Activated naive CD8-positive, alpha-beta T cell treated with anti-CD3 and anti-CD28 coated beads, Interleukin-2, amount 10 ng/mL, durations not matched to agents 7 days and 5 days (primary cell): ENCODE measurements at regions not wholly inside any gene's neighbourhood (a gene's known extent, or its start where the extent isn't known, plus 50 kb on each side); places are given as distances from the start of the nearest gene placed in this dataset.

Source experiments
- ATAC-seq: fragments of 150-1000 bp; cut with Tn5 transposase; one replicate; pipeline ENCODE4 v1.10.0; 2021; ENCODE audit warnings: low read depth, moderate library complexity
- POLR2A ChIA-PET: fragments of 350-600 bp; sonication (Branson Sonifier 250); formaldehyde crosslinking; loops from one replicate; lab custom pipeline; 2021; ENCODE audit warnings: antibody characterized with exemption; lab: Charles Lee
- DNase-seq: peaks from one replicate; pipeline ENCODE4 v3.0.0; 2021
- H3K27ac Mint-ChIP-seq: one replicate; pipeline ENCODE4 v1.8.0; 2022; ENCODE audit warnings: mild to moderate bottlenecking, mixed read lengths
- H3K27me3 Mint-ChIP-seq: one replicate; pipeline ENCODE4 v1.8.0; 2022; ENCODE audit warnings: mild to moderate bottlenecking, moderate library complexity, mixed read lengths
- H3K36me3 Mint-ChIP-seq: one replicate; pipeline ENCODE4 v1.8.0; 2021; ENCODE audit warnings: mild to moderate bottlenecking, mixed read lengths
- H3K4me1 Mint-ChIP-seq: one replicate; pipeline ENCODE4 v1.8.0; 2021; ENCODE audit warnings: mixed read lengths
- H3K4me3 Mint-ChIP-seq: one replicate; pipeline ENCODE4 v1.8.0; 2022; ENCODE audit warnings: mild to moderate bottlenecking, moderate library complexity, mixed read lengths
- H3K9me3 Mint-ChIP-seq: one replicate; pipeline ENCODE4 v1.8.0; 2021; ENCODE audit warnings: mixed read lengths

GRCh38 chr13:109587689-109588088 is 198.7 kb downstream of the IRS2 start:
- H3K36me3 Mint-ChIP-seq, result no peaks in the 10 kb centered on the region
- no peak overlapping the region for H3K4me3 Mint-ChIP-seq
- peaks cover 5% of the 10 kb centered on the region for H3K4me1 Mint-ChIP-seq
- peaks cover 6% of the 10 kb centered on the region for H3K27me3 Mint-ChIP-seq
- H3K9me3 Mint-ChIP-seq, result peaks cover 1% of the 10 kb centered on the region
- no peak for ATAC-seq
- no peak overlapping the region for H3K27ac Mint-ChIP-seq
- POLR2A ChIA-PET, result no interaction called here
- no peak for DNase-seq

DNA sequence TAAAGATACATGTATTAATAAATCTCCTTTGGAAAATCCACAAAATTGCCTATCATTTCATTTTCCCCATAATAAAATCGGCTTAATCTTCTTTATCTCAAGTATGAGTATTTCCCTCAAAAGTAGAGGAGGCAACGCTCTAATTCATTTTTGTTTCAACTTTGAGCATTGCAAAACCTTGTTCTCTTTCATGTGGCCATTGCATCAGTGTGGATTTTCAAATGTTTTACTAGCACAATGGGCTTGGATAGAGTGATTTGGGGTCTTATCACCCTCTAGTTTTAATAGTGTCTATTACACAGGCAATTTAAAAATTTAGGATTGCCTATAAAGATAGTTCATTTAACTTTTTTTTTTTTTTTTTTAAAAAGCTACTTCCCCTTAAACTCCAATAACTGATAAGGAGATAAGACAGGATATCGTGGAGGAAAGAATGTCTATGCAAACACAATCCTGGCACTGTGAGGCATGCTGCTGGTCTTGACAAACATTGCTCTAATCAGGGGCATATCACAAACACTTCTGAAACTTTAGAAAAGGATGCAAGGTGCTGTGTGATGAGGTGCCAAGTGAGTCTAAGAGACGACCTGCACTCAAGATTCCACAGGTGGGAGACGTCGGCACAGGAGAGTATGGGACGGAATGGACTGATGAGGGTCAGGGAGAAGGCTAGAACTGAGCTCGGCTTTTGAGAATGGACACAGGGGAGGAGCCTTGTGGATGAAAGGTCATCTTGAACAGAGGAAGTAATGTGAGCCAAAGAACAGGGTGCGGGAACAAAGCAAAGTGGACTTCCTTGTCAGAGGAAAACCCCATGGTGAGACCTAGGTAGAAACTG is 199.7 kb downstream of the IRS2 start:
- peaks cover 1% of the 10 kb centered on the region for H3K9me3 Mint-ChIP-seq
- ATAC-seq (no peak), DNase-seq (no peak)
- peaks cover 6% of the 10 kb centered on the region for H3K27me3 Mint-ChIP-seq
- peaks cover 5% of the 10 kb centered on the region for H3K4me1 Mint-ChIP-seq
- POLR2A ChIA-PET, result no interaction called here
- H3K27ac Mint-ChIP-seq, result no peak overlapping the region
- H3K36me3 Mint-ChIP-seq, result no peaks in the 10 kb centered on the region
- H3K4me3 Mint-ChIP-seq, result no peak overlapping the region

GRCh38 chr13:109584844-109585361 is 201.5 kb downstream of the IRS2 start:
- no peaks in the 10 kb centered on the region for H3K36me3 Mint-ChIP-seq
- no peak overlapping the region for H3K27ac Mint-ChIP-seq
- H3K9me3 Mint-ChIP-seq, result peaks cover 5% of the 10 kb centered on the region
- POLR2A ChIA-PET, result no interaction called here
- peaks cover 4% of the 10 kb centered on the region for H3K4me1 Mint-ChIP-seq
- H3K4me3 Mint-ChIP-seq, result no peak overlapping the region
- no peak for DNase-seq
- ATAC-seq, result no peak
- H3K27me3 Mint-ChIP-seq, result peaks cover 6% of the 10 kb centered on the region

- peaks cover 6% of the 10 kb centered on the region for H3K4me1 Mint-ChIP-seq
- no peaks in the 10 kb centered on the region for H3K27me3 Mint-ChIP-seq
- no peak overlapping the region for H3K4me3 Mint-ChIP-seq
- POLR2A ChIA-PET, result no interaction called here
- ATAC-seq (no peak), DNase-seq (no peak)
- no peaks in the 10 kb centered on the region for H3K36me3 Mint-ChIP-seq
- peaks cover 5% of the 10 kb centered on the region for H3K9me3 Mint-ChIP-seq
- no peak overlapping the region for H3K27ac Mint-ChIP-seq
These were observed 209.1 kb downstream of the IRS2 start for GRCh38 chr13:109577191-109577700.

- ATAC-seq (no peak), DNase-seq (no peak)
- Mint-ChIP-seq H3K4me3 (no peak overlapping the region), H3K4me1 (peaks cover 7% of the 10 kb centered on the region), H3K27ac (no peak overlapping the region), H3K27me3 (no peaks in the 10 kb centered on the region), H3K9me3 (peaks cover 3% of the 10 kb centered on the region), H3K36me3 (no peaks in the 10 kb centered on the region)
- POLR2A ChIA-PET, result no interaction called here
These were observed 210.0 kb downstream of the IRS2 start for GRCh38 chr13:109576331-109576813.

GRCh38 chr13:109575821-109576220 is 210.6 kb downstream of the IRS2 start:
- no peak overlapping the region for H3K4me3 Mint-ChIP-seq

GRCh38 chr13:109572389-109572788 is 214.0 kb downstream of the IRS2 start:
- ATAC-seq, result no peak
- no peaks in the 10 kb centered on the region for H3K27me3 Mint-ChIP-seq
- H3K4me1 Mint-ChIP-seq, result peaks cover 19% of the 10 kb centered on the region
- H3K4me3 Mint-ChIP-seq, result no peak overlapping the region
- peaks cover 2% of the 10 kb centered on the region for H3K36me3 Mint-ChIP-seq
- DNase-seq, result no peak
- POLR2A ChIA-PET, result interaction anchor here (0.7 kb wide), 1 partner anchor 39 kb away, joined by 3 read pairs; no protein-coding TSS in a partner anchor
- H3K27ac Mint-ChIP-seq, result no peak overlapping the region
- H3K9me3 Mint-ChIP-seq, result peaks cover 1% of the 10 kb centered on the region

More at GRCh38 chr13:109575821-109576220, 210.6 kb downstream of the IRS2 start:
- Mint-ChIP-seq H3K27ac (no peak overlapping the region), H3K27me3 (no peaks in the 10 kb centered on the region), H3K9me3 (no peaks in the 10 kb centered on the region), H3K36me3 (no peaks in the 10 kb centered on the region), H3K4me1 (peaks cover 9% of the 10 kb centered on the region)
- no peak for DNase-seq
- no peak for ATAC-seq
- POLR2A ChIA-PET, result no interaction called here

GRCh38 chr13:109569958-109570711 is 216.2 kb downstream of the IRS2 start:
- peaks cover 4% of the 10 kb centered on the region for H3K27me3 Mint-ChIP-seq
- ATAC-seq, result peak; percentile 100
- POLR2A ChIA-PET, result interaction anchor here (1.0 to 2.0 kb wide), 2 partner anchors 215 to 217 kb away, joined by 4 to 5 read pairs; partner anchors contain the start of gene IRS2
- H3K4me3 Mint-ChIP-seq, result peak overlapping the region; percentile 61
- peaks cover 1% of the 10 kb centered on the region for H3K9me3 Mint-ChIP-seq
- peak overlapping the region; percentile 92 for H3K27ac Mint-ChIP-seq
- peaks cover 19% of the 10 kb centered on the region for H3K4me1 Mint-ChIP-seq
- DNase-seq, result peak; percentile 47
- peaks cover 2% of the 10 kb centered on the region for H3K36me3 Mint-ChIP-seq

GRCh38 chr13:109568339-109568818 is 218.0 kb downstream of the IRS2 start:
- H3K4me1 Mint-ChIP-seq, result peaks cover 18% of the 10 kb centered on the region
- ATAC-seq, result no peak
- H3K27ac Mint-ChIP-seq, result no peak overlapping the region
- no peak overlapping the region for H3K4me3 Mint-ChIP-seq
- H3K36me3 Mint-ChIP-seq, result peaks cover 2% of the 10 kb centered on the region
- no peak for DNase-seq
- peaks cover 4% of the 10 kb centered on the region for H3K27me3 Mint-ChIP-seq
- peaks cover 1% of the 10 kb centered on the region for H3K9me3 Mint-ChIP-seq
- POLR2A ChIA-PET, result no interaction called here

DNA sequence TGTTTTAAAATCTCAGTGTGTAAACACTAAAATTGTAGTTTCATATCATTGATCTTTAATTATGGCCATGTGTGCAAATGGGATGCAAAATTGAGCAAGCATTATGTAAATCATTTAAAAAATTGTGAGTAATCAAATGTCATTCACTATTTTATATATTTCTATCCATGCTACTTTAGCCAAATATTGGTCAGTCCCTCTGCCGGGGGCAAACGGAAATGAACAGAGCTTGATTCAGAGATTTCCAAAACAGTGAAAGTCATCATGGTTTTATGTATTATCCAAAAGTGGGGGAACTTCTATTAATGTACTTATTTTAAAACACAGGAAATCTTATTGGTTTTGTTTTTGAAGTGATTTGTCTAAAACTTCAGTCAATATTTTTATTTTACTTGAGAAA is 219.1 kb downstream of the IRS2 start:
- H3K36me3 Mint-ChIP-seq, result peaks cover 2% of the 10 kb centered on the region
- no peak overlapping the region for H3K4me3 Mint-ChIP-seq
- peaks cover 17% of the 10 kb centered on the region for H3K4me1 Mint-ChIP-seq
- H3K9me3 Mint-ChIP-seq, result peaks cover 1% of the 10 kb centered on the region
- no peak for DNase-seq
- no peak overlapping the region for H3K27ac Mint-ChIP-seq
- peaks cover 7% of the 10 kb centered on the region for H3K27me3 Mint-ChIP-seq
- no peak for ATAC-seq
- POLR2A ChIA-PET, result no interaction called here

DNA sequence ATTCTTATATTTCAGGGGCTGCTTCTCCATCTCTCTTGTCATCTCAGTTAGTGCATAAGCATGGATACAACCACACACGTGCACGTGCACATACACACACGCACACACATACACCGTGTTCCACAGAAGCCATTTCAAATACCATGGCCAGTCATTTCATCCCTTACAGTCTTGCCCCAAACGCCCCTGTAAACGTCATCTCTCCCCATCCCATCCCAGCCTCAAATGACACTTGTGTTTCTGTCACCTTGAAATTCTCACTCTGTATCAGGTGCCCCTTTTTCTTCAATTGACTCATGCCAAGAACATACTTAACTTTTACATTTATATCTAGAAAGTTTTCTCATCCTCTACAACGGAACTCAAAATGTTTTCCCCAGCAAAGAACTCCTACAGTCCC is 220.5 kb downstream of the IRS2 start:
- peaks cover 11% of the 10 kb centered on the region for H3K4me1 Mint-ChIP-seq
- POLR2A ChIA-PET, result no interaction called here
- no peak for DNase-seq
- H3K36me3 Mint-ChIP-seq, result peaks cover 2% of the 10 kb centered on the region
- H3K27ac Mint-ChIP-seq, result no peak overlapping the region
- ATAC-seq, result no peak
- H3K27me3 Mint-ChIP-seq, result peaks cover 11% of the 10 kb centered on the region
- no peak overlapping the region for H3K4me3 Mint-ChIP-seq
- peaks cover 6% of the 10 kb centered on the region for H3K9me3 Mint-ChIP-seq

GRCh38 chr13:109548374-109548773 is 238.0 kb downstream of the IRS2 start:
- peaks cover 3% of the 10 kb centered on the region for H3K4me1 Mint-ChIP-seq
- ATAC-seq (no peak), DNase-seq (no peak)
- peaks cover 5% of the 10 kb centered on the region for H3K27me3 Mint-ChIP-seq
- H3K27ac Mint-ChIP-seq, result no peak overlapping the region
- H3K4me3 Mint-ChIP-seq, result no peak overlapping the region
- POLR2A ChIA-PET, result no interaction called here
- H3K9me3 Mint-ChIP-seq, result peaks cover 3% of the 10 kb centered on the region
- H3K36me3 Mint-ChIP-seq, result no peaks in the 10 kb centered on the region

- Mint-ChIP-seq H3K9me3 (peaks cover 2% of the 10 kb centered on the region), H3K27me3 (peaks cover 5% of the 10 kb centered on the region), H3K27ac (no peak overlapping the region), H3K4me1 (peaks cover 3% of the 10 kb centered on the region), H3K4me3 (no peak overlapping the region), H3K36me3 (no peaks in the 10 kb centered on the region)
- POLR2A ChIA-PET, result no interaction called here
- ATAC-seq, result no peak
- no peak for DNase-seq
These were observed 238.4 kb downstream of the IRS2 start for GRCh38 chr13:109547942-109548341.
